ENCODE measurements at regions not wholly inside any gene's neighbourhood (a gene's known extent, or its start where the extent isn't known, plus 50 kb on each side); places are given as distances from the start of the nearest gene placed in this dataset.

GRCh38 chr2:34533585-34534183, 934.6 kb upstream of the FAM98A start:
- 97% methylated on average over 3 of the region's 3 CpGs; no CpG with 5 or more reads in 1 of the 2 experiments for WGBS, 2 experiments (ENCODE audit: extremely low coverage in 1 of 2, insufficient coverage in 1 of 2, insufficient read length in 1 of 2, insufficient replicate concordance in 2 of 2, low coverage in 1 of 2, low lambda C conversion rate in 2 of 2, missing lambda C conversion rate in 1 of 2)
- no peaks in the 10 kb centered on the region for H3K27me3 ChIP-seq (replicated peaks in 1 of 4; ENCODE audit: control insufficient read depth in 3 of 4, extremely low read depth in 1 of 4, insufficient read depth in 3 of 4, low read length in 3 of 4)
- TF ChIP-seq JUND (IDR thresholded peaks at IDR 0.05; ENCODE audit: low read length), result no peak
- no peak for TF ChIP-seq TCF12 (IDR thresholded peaks at IDR 0.05; ENCODE audit: low read depth, low read length)
- TF ChIP-seq CREB1 (IDR thresholded peaks at IDR 0.05), result no peak
- TF ChIP-seq EZH2 (IDR thresholded peaks at IDR 0.05; ENCODE audit: low read depth, low read length, severe bottlenecking), result no peak
- no peak for TF ChIP-seq FOSL1 (IDR thresholded peaks at IDR 0.05; ENCODE audit: insufficient read depth, low read depth, low read length)
- TF ChIP-seq SP2 (IDR thresholded peaks at IDR 0.05; ENCODE audit: low read length), result no peak
- no peak for TF ChIP-seq KDM4A (IDR thresholded peaks at IDR 0.05; ENCODE audit: low read depth, low read length, severe bottlenecking)
- no peak overlapping the region for H2BK12ac ChIP-seq (ENCODE audit: low read depth, low read length)
- no peak overlapping the region for H3K4me3 ChIP-seq (ENCODE audit: extremely low read depth in 1 of 4, insufficient read depth in 2 of 4, low read depth in 3 of 4, low read length in 4 of 4)
- CTCF ChIA-PET (ENCODE audit: partially characterized antibody), result interaction anchor here (1.6 kb wide), 1 partner anchor 15 kb away, joined by 3 read pairs; no protein-coding TSS in a partner anchor
- no peak overlapping the region for H2BK120ac ChIP-seq (replicated peaks; ENCODE audit: low read depth, low read length)
- no peaks in the 10 kb centered on the region for H3K4me1 ChIP-seq (replicated peaks in 1 of 4; ENCODE audit: control insufficient read depth in 3 of 4, insufficient read depth in 4 of 4, low read length in 3 of 4)
- no peaks in the 10 kb centered on the region for H3K36me3 ChIP-seq (ENCODE audit: control insufficient read depth in 2 of 4, insufficient read depth in 4 of 4, low read length in 3 of 4)
- H4K20me1 ChIP-seq (replicated peaks in 1 of 2; ENCODE audit: control insufficient read depth in 1 of 2, insufficient read depth in 2 of 2, low read length in 2 of 2), result no peaks in the 10 kb centered on the region
- no peak overlapping the region for H3K4ac ChIP-seq (replicated peaks; ENCODE audit: insufficient read length, low read depth, low read length)
- H3K27ac ChIP-seq (ENCODE audit: low read depth, low read length), result no peak overlapping the region
- H3K79me2 ChIP-seq (ENCODE audit: control insufficient read depth in 1 of 2, insufficient read depth in 2 of 2, low read length in 2 of 2), result no peaks in the 10 kb centered on the region
- H3K9me3 ChIP-seq (ENCODE audit: insufficient read depth in 2 of 2, low read depth in 1 of 2, low read length in 1 of 2), result no peaks in the 10 kb centered on the region
- no peak overlapping the region for H3K56ac ChIP-seq (replicated peaks; ENCODE audit: insufficient read length, low read depth, low read length)
- H3K4me2 ChIP-seq (ENCODE audit: insufficient read depth in 1 of 2, low read depth in 2 of 2, low read length in 2 of 2), result no peak overlapping the region
- no peaks in the 10 kb centered on the region for H3K23me2 ChIP-seq (ENCODE audit: low read depth, low read length)
- H3K18ac ChIP-seq (ENCODE audit: extremely low read depth, low read length), result no peak overlapping the region
- H4K8ac ChIP-seq (ENCODE audit: extremely low read depth, insufficient read depth, low read length), result no peak overlapping the region
- no peak overlapping the region for H2BK15ac ChIP-seq (ENCODE audit: low read length)
- DNase-seq (ENCODE audit: low read depth in 1 of 2, low spot score in 2 of 2) (no peak), FAIRE-seq (no peak)
- H2AFZ ChIP-seq (ENCODE audit: low read length), result peak overlapping the region; percentile 27; the same call in 1 of the 2 replicates
- no peak overlapping the region for H3K23ac ChIP-seq (ENCODE audit: insufficient read length)
- POLR2A ChIA-PET (ENCODE audit: partially characterized antibody), result no interaction called here
- no peak overlapping the region for H3K14ac ChIP-seq (ENCODE audit: insufficient read length)
- H3K79me1 ChIP-seq (ENCODE audit: low read depth, low read length), result no peaks in the 10 kb centered on the region
- H4K5ac ChIP-seq (ENCODE audit: insufficient read length, low read depth, low read length), result no peak overlapping the region
- no peak overlapping the region for H2BK20ac ChIP-seq (ENCODE audit: low read length)
- H2AK5ac ChIP-seq (ENCODE audit: low read depth, low read length), result no peak overlapping the region
- no peak overlapping the region for H2BK5ac ChIP-seq (ENCODE audit: low read depth, low read length)
- no peak overlapping the region for H4K91ac ChIP-seq (replicated peaks; ENCODE audit: insufficient read length, low read length)
- H3K9ac ChIP-seq (replicated peaks in 1 of 4; ENCODE audit: extremely low read depth in 1 of 4, low read depth in 3 of 4, low read length in 3 of 4), result no peak overlapping the region

All from H1 (cell line).